Vagina (tissue), 2 donors: ENCODE measurements at regions not wholly inside any gene's neighbourhood (a gene's known extent, or its start where the extent isn't known, plus 50 kb on each side); places are given as distances from the start of the nearest gene placed in this dataset.

Experiments used
- CTCF ChIP-seq, 3 experiments: fragments of 450-650 bp in 2 of 3; fragments of 200-600 bp in 1 of 3; sonication (generic) in 1 of 3; IDR thresholded peaks; one replicate each; pipeline ENCODE4 v1.5.1; 2017 to 2019; ENCODE audit warnings: antibody characterized with exemption in 3 of 3, mild to moderate bottlenecking in 2 of 3, moderate library complexity in 2 of 3
- POLR2A ChIP-seq, 2 donors: fragments of 450-650 bp; IDR thresholded peaks; one replicate each; pipeline ENCODE4 v1.6.1; 2017; ENCODE audit warnings: antibody characterized with exemption in 2 of 2, mild to moderate bottlenecking in 2 of 2, moderate library complexity in 2 of 2

- no peak for TF ChIP-seq POLR2A (IDR thresholded peaks at IDR 0.05)
- no peak for TF ChIP-seq CTCF (IDR thresholded peaks at IDR 0.05)
Observed at GRCh38 chrX:139224953-139225665, 305.4 kb upstream of the F9 start.
